T-helper 2 cell treated with Interferon-gamma antibody and Interleukin-4, amounts not matched to agents 5 μg/mL and 100 μg/mL, for 36 hours (primary cell): ENCODE measurements at regions not wholly inside any gene's neighbourhood (a gene's known extent, or its start where the extent isn't known, plus 50 kb on each side); places are given as distances from the start of the nearest gene placed in this dataset.
"Not testable (repeated sequence)": the region's sequence is repeated elsewhere in the genome, so short reads cannot be mapped to it uniquely, and the experiment has no call there.

Experiments
- DNase-seq: peaks from one replicate; pipeline ENCODE4 v3.0.0; 2021; ENCODE audit warnings: low spot score
- H3K27ac Mint-ChIP-seq: one replicate; pipeline ENCODE4 v1.8.0; 2021; ENCODE audit warnings: mild to moderate bottlenecking, mixed read lengths
- H3K27me3 Mint-ChIP-seq: one replicate; pipeline ENCODE4 v1.8.0; 2021; ENCODE audit warnings: low read depth, mixed read lengths
- H3K36me3 Mint-ChIP-seq: one replicate; pipeline ENCODE4 v1.8.0; 2021; ENCODE audit warnings: low read depth, mixed read lengths
- H3K4me1 Mint-ChIP-seq: one replicate; pipeline ENCODE4 v1.8.0; 2021; ENCODE audit warnings: low read depth, mixed read lengths
- H3K4me3 Mint-ChIP-seq: one replicate; pipeline ENCODE4 v1.8.0; 2022; ENCODE audit warnings: mild to moderate bottlenecking, moderate library complexity, mixed read lengths
- H3K9me3 Mint-ChIP-seq: one replicate; pipeline ENCODE4 v1.8.0; 2021; ENCODE audit warnings: mixed read lengths

DNA sequence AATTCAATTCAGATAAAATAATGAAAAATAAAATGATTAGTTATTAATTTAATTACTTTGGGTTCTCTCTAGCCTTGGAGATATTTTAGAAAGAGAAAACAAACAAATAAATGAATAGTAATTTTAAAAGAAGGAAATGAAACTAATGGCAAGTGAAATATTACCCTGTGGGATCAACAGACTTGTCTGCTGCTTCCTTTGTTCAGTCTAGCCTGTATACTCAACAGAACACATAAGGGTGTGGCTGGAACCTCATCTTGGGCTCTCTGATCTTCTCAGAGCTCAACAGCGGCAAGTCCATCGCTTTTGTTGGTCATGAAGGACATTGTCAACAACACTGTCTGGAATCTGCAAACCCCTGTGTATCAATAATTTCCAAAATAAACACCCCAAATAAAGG lies 904.9 kb downstream of the IPMK start:
- H3K27me3 Mint-ChIP-seq, result no peaks in the 10 kb centered on the region
- H3K9me3 Mint-ChIP-seq, result no peaks in the 10 kb centered on the region
- H3K4me3 Mint-ChIP-seq, result no peak overlapping the region
- H3K36me3 Mint-ChIP-seq, result no peaks in the 10 kb centered on the region
- H3K27ac Mint-ChIP-seq, result no peak overlapping the region
- H3K4me1 Mint-ChIP-seq, result no peaks in the 10 kb centered on the region
- DNase-seq, result no peak

DNA sequence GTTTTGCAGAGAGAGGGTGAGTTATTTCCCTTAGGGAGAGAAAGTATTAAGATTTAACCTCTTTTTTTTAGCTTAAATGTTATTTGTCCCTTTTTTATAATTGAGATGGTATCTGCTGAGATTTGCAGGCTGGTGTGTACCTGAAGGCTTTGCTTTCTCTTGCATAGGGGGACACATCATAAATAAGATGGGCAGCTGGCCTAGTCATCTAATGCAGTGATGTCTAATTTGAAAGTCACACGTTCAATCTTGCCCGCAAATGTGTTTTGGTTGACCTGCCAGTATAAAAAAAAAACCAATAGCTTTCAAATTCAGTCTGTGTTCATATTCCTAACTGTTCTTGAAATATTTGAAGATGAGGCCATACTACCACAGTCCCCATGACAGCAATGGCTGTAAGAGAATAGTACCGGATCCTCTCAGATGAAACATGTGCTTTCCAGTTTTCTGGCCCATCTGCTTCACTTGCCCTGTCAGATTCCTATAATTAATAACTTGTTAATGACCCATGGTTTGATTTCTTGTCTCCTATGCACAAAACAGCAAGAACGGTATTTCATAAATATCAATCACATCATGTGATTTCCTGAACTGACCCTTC lies 914.2 kb downstream of the IPMK start:
- peaks cover 6% of the 10 kb centered on the region for H3K9me3 Mint-ChIP-seq
- H3K27me3 Mint-ChIP-seq, result no peaks in the 10 kb centered on the region
- no peak overlapping the region for H3K27ac Mint-ChIP-seq
- H3K4me3 Mint-ChIP-seq, result no peak overlapping the region
- DNase-seq, result no peak
- no peaks in the 10 kb centered on the region for H3K4me1 Mint-ChIP-seq
- H3K36me3 Mint-ChIP-seq, result no peaks in the 10 kb centered on the region

DNA sequence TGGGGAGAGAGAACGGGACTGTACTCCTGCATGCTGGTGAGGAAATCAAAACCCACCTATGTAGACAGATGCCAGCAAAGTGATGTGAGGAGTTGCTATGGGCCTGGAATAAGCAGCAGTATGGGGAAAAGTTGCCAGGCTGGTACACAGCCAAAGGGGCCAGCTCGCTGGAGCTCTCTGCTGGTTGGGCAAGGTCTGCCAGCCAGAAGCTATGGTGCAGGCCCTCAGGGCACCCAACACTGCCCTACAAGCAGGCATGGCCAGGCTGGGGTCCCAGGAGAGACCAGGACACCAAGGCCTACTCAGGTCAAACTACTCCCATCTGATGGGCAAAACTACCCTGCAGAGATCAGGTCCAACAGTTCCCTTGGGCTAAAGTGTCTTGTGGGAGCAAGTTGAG lies 916.6 kb downstream of the IPMK start:
- Mint-ChIP-seq H3K27ac (no peak overlapping the region), H3K36me3 (no peaks in the 10 kb centered on the region), H3K4me1 (no peaks in the 10 kb centered on the region), H3K4me3 (no peak overlapping the region), H3K27me3 (no peaks in the 10 kb centered on the region), H3K9me3 (peaks cover 10% of the 10 kb centered on the region)
- no peak for DNase-seq

DNA sequence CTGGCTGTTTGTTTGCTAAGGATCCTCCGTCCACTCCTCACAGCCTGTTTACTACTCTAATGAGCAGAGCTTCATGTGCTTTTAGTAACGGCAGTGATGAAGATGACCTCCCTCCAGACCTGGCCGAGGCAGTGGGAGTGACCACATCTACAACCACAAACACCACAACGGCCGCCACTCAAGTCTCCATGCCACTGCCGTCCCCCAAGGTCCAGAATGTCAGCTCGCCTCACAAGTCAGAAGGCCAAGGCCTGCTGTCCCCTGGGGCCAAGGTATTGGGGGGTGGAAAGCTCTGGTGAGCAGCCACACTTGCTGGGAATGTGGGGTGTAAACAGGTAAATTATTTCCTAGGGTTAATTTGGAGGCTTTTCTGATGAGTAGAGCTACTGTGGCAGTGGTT lies 926.4 kb downstream of the IPMK start:
- DNase-seq, result no peak
- Mint-ChIP-seq H3K36me3 (no peaks in the 10 kb centered on the region), H3K4me1 (no peaks in the 10 kb centered on the region), H3K27ac (no peak overlapping the region), H3K27me3 (no peaks in the 10 kb centered on the region), H3K4me3 (no peak overlapping the region), H3K9me3 (peaks cover 17% of the 10 kb centered on the region)

DNA sequence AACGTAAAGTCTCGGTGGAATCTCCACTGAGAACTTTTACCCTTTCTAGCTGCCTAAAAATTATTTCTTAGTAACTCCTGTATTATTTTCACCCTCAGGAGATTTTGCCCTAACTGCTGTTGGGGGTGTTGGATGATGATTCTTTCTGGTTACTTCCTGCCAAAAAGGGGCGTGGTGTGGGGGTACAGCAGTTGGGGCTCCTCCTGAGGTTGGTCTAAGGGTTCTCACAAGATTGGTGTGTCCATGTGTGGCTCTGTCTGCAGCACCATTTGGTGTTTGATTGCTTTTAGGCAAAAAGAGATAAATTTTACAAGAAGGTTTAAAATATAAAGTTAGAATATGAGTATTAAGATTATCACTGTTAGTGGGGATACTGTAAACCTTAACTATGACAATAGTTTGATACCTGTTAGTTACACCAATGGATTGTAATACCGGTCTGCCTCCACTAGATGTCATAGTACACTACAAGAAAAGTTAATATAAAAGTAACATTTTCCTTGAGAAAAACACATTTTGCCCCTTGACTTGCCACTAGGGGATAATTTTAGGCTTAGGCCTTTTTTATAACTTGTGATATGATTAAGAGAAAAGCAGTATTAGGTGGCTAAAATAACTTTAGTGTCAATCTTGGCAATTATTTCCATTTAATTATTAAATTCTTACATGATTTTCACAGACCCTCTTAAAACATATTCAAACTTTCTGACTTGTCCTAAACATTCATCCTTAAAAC lies 928.7 kb downstream of the IPMK start:
- no peak for DNase-seq
- Mint-ChIP-seq H3K4me1 (no peaks in the 10 kb centered on the region), H3K9me3 (peaks cover 10% of the 10 kb centered on the region), H3K27ac (no peak overlapping the region), H3K36me3 (no peaks in the 10 kb centered on the region), H3K4me3 (no peak overlapping the region), H3K27me3 (no peaks in the 10 kb centered on the region)

DNA sequence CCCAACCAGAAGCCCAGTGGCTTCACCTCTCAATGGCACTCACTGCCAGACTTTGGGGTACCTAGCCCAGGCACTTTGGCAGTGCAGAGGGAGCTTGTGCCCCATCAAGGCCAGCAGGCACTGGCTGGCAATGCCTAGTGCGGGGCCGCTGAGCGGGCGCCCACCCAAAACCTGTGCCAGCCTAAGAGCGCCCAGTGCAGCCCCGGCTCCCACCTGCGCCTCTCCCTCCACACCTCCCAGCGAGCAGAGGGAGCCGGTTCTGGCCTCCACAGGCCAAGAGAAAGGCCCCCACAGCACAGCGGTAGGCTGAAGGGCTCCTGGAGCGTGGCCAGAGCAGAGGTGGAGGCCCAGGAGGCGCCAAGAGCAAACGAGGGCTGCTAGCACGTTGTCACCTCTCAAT lies 930.8 kb downstream of the IPMK start:
- H3K4me3 Mint-ChIP-seq, result no peak overlapping the region
- DNase-seq, result no peak
- H3K27ac Mint-ChIP-seq, result no peak overlapping the region
- H3K4me1 Mint-ChIP-seq, result no peaks in the 10 kb centered on the region
- H3K36me3 Mint-ChIP-seq, result no peaks in the 10 kb centered on the region
- H3K9me3 Mint-ChIP-seq, result no peaks in the 10 kb centered on the region
- no peaks in the 10 kb centered on the region for H3K27me3 Mint-ChIP-seq

DNA sequence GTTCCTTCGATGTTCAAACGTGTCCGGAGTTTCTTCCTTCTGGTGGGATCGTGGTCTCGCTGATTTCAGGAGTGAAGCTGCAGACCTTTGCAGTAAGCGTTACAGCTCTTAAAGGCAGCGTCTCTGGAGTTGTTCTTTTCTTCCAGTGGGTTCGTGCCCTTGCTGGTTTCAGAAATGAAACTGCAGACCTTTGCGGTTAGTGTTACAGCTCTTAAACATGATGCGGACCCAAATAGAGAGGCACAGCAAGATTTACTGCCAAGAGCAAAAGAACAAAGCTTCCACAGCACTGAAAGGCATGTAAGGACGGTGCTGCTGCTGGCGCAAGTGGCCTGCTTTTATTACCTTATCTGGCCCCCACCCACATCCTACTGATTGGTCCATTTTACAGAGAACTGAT lies 931.4 kb downstream of the IPMK start:
- H3K36me3 Mint-ChIP-seq, result no peaks in the 10 kb centered on the region

DNA sequence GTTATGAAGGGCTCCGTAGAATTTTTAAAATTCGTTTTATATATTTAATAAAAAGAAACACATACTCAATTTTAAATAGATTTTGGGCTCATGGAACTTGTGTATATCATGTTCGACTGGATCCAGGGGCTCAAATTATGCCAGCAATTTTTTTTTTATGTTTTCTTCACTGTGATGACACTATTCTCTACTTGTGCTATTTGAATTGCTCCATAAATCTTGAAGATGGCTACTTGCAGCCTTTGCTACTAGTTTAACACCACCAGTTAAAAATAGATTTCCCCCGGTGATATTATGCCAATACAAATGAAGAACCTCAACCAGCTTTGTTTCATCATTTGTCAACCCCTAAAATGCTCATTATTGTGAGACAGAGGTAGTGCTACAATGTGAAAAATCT lies 933.2 kb downstream of the IPMK start:
- no peak overlapping the region for H3K4me3 Mint-ChIP-seq
- no peak overlapping the region for H3K27ac Mint-ChIP-seq
- H3K27me3 Mint-ChIP-seq, result no peaks in the 10 kb centered on the region
- H3K4me1 Mint-ChIP-seq, result no peaks in the 10 kb centered on the region
- no peaks in the 10 kb centered on the region for H3K36me3 Mint-ChIP-seq
- H3K9me3 Mint-ChIP-seq, result no peaks in the 10 kb centered on the region
- no peak for DNase-seq

More for the DNA sequence above, 931.4 kb downstream of the IPMK start:
- DNase-seq, result no peak
- H3K27me3 Mint-ChIP-seq, result no peaks in the 10 kb centered on the region
- H3K4me3 Mint-ChIP-seq, result no peak overlapping the region
- H3K9me3 Mint-ChIP-seq, result no peaks in the 10 kb centered on the region
- no peak overlapping the region for H3K27ac Mint-ChIP-seq
- H3K4me1 Mint-ChIP-seq, result no peaks in the 10 kb centered on the region

DNA sequence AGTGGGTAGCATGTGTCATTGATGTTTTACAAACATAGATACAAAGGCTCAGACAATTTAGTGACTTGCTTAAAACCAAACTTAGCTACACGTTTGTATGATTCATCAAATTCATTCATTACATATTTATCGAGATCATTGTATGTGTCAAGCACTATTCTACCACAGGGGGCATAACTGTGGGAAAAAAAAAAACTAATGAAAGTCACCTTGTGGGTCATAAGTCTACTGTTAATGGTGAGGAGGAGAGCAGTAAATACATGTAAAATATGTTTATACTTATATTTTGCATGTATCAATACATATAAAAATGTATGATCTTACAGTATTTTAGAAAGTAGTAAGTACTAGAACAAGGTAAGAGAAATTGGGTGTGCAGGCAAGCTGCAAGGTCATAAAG lies 933.8 kb downstream of the IPMK start:
- Mint-ChIP-seq H3K9me3 (no peaks in the 10 kb centered on the region), H3K4me3 (no peak overlapping the region), H3K36me3 (no peaks in the 10 kb centered on the region), H3K27ac (no peak overlapping the region), H3K4me1 (no peaks in the 10 kb centered on the region), H3K27me3 (no peaks in the 10 kb centered on the region)
- no peak for DNase-seq

DNA sequence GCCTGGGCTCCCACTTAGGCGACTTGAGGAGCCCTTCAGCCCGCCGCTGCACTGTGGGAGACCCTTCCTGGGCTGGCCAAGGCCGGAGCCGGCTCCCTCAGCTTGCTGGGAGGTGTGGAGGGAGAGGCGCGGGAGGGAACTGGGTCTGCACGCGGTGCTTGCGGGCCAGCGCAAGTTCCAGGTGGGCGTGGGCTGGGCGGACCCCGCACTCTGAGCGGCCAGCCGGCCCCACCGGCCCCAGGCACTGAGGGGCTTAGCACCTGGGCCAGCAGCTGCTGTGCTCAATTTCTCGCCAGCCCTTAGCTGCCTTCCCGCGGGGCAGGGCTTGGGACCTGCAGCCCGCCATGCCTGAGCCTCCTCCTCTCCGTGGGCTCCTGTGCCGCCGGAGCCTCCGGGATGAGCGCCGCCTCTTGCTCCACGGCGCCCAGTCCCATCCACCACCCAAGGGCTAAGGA lies 946.3 kb downstream of the IPMK start:
- not testable (repeated sequence) for DNase-seq, H3K36me3 Mint-ChIP-seq, H3K27me3 Mint-ChIP-seq, H3K9me3 Mint-ChIP-seq, H3K27ac Mint-ChIP-seq, H3K4me1 Mint-ChIP-seq, H3K4me3 Mint-ChIP-seq

DNA sequence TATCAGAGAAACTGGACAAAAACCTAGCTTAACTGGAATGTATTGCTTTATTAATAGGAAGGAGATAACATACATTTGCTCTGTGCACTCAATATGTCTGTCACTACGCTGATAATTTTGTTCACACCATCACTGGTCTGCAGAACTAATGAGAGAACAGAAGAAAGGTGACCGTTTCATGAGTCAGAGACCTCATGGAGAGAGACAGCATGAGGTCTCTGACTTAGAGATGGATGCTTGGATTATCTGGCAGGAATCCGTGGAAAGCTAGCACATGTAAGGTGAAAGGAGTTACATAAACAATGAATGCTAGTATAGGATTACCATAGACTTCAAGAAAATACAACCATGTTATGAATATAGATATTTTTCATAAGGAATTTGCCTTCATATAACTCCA lies 947.3 kb downstream of the IPMK start:
- Mint-ChIP-seq H3K27me3 (no peaks in the 10 kb centered on the region), H3K27ac (no peak overlapping the region), H3K9me3 (peaks cover 5% of the 10 kb centered on the region), H3K4me3 (no peak overlapping the region), H3K36me3 (no peaks in the 10 kb centered on the region), H3K4me1 (no peaks in the 10 kb centered on the region)
- DNase-seq, result no peak

DNA sequence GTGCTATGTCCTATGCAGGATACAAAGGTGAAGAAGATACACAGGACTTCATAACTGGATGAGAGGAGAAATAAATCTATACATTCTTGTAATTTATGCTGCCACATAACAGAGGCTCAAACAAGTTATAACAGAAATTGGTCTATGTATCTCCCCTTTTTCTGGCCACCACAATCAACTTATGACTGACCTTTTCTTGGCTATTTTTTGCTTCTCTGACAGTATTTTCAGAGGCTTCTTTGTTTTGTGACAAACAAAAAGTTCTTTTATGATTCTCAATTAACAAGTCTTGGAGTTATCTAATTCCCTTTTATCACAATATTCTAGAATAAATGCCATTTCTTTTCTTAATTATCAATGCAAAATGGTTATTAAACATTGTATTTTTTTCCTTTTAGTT lies 953.0 kb upstream of the ZWINT start:
- H3K4me1 Mint-ChIP-seq, result no peaks in the 10 kb centered on the region
- no peak overlapping the region for H3K4me3 Mint-ChIP-seq
- H3K36me3 Mint-ChIP-seq, result no peaks in the 10 kb centered on the region
- no peak for DNase-seq
- no peak overlapping the region for H3K27ac Mint-ChIP-seq
- no peaks in the 10 kb centered on the region for H3K27me3 Mint-ChIP-seq
- H3K9me3 Mint-ChIP-seq, result no peaks in the 10 kb centered on the region

DNA sequence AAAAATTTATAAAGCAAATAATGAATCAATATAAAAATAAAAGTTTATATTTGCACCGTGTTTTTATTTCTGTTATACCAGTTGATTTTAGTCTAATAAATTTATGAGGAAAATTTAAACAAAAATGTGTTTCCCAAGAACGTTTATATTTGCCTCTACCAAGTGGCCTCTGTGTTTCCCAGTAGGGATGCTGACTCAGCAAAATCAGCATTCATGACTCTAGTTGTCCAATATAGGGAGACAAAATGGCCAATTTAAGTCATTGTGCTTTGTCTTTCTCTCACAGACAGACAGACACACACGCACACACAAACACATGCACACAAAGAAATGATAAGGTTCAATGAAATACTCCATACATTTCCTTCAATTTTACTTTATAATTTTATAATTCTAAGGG lies 942.5 kb upstream of the ZWINT start:
- no peak overlapping the region for H3K4me3 Mint-ChIP-seq
- H3K27ac Mint-ChIP-seq, result no peak overlapping the region
- no peak for DNase-seq
- H3K27me3 Mint-ChIP-seq, result no peaks in the 10 kb centered on the region
- H3K36me3 Mint-ChIP-seq, result no peaks in the 10 kb centered on the region
- peaks cover 4% of the 10 kb centered on the region for H3K9me3 Mint-ChIP-seq
- no peaks in the 10 kb centered on the region for H3K4me1 Mint-ChIP-seq

DNA sequence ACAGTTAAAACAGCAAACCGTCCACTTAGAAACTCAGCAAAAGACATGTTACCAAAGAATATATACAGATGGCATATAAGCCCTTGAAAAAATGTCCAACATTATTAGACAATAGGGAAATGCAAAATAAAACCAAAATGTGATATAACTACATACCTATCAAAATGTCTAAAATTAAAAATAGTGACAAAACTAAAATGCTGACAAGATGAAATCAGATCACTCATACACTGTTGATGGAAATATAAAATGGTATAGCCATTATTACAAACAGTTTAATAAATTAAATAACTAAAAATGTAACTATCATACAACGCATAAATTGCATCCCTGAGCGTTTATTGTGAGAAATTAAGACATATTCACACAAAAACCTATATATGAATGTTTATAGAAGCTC lies 939.7 kb upstream of the ZWINT start:
- H3K4me1 Mint-ChIP-seq, result no peaks in the 10 kb centered on the region
- H3K36me3 Mint-ChIP-seq, result no peaks in the 10 kb centered on the region
- no peaks in the 10 kb centered on the region for H3K9me3 Mint-ChIP-seq
- H3K27ac Mint-ChIP-seq, result no peak overlapping the region
- H3K4me3 Mint-ChIP-seq, result no peak overlapping the region
- no peak for DNase-seq
- no peaks in the 10 kb centered on the region for H3K27me3 Mint-ChIP-seq

DNA sequence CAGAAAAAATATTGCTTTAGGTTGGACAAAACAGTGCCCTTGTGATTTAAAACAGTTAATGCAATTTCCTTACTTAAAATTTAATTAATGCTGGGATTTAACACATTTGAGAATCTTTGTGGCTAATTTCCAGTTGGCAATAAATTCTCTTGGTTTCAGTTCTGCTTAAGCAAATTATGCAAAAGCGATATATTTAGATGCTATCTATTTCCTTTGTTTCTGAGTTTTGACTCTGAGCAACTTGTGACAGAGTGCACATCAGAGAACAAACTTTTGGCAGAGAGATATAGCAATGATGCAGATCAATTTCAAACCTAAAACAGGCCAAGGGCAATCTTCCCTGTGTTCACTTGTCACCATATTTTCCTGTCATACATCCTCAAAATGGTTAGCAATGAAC lies 933.6 kb upstream of the ZWINT start:
- peaks cover 3% of the 10 kb centered on the region for H3K9me3 Mint-ChIP-seq
- DNase-seq, result no peak
- no peak overlapping the region for H3K27ac Mint-ChIP-seq

More for the DNA sequence above, 933.6 kb upstream of the ZWINT start:
- Mint-ChIP-seq H3K36me3 (no peaks in the 10 kb centered on the region), H3K27me3 (no peaks in the 10 kb centered on the region), H3K4me3 (no peak overlapping the region), H3K4me1 (no peaks in the 10 kb centered on the region)
